GM21825 (cell line): ENCODE measurements at regions not wholly inside any gene's neighbourhood (a gene's known extent, or its start where the extent isn't known, plus 50 kb on each side); places are given as distances from the start of the nearest gene placed in this dataset.
"Not testable (repeated sequence)": the region's sequence is repeated elsewhere in the genome, so short reads cannot be mapped to it uniquely, and the experiment has no call there.

Source experiments
- ATAC-seq: cut with Tn5 transposase; IDR thresholded peaks from one replicate; pipeline ENCODE4 v1.9.1; 2021; ENCODE audit warnings: mild to moderate bottlenecking, moderate library complexity; ENCODE audit not compliant: unreplicated experiment

DNA sequence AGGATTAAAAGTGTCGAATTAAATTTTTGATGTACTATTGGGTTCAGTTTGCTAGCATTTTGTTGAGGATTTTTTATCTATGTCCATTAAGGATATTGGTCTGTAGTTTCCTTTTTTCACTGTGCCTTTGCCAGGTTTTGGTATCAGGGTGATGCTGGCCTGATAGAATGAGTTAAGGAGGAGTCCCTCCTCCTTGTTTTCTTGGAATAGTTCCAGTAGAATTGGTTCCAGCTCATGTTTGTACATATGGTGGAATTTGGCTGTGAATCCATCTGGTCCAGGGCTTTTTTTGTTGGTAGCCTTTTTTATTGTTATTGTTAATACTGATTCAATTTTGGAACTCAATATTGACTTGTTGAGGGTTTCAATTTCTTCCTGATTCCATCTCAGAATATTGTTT, 141.8 kb downstream of the SIM1 start:
- no peak for ATAC-seq

DNA sequence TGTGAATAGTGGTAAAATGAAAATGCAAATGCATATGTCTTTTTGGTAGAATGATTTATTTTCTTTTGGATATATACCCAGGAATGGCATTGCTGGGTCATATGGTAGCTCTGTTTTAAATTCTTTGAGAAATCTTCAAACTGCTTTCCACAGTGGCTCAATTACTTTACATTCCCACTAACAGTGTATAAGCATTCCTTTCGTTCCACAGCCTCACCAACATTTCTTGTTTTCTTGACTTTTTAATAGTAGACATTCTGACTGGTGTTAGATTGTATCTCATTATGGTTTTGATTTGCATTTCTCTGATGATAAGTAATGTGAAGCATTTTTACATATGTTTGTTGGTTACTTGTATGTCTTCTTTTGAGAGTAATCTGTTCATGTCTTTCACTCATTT, 144.0 kb downstream of the SIM1 start:
- no peak for ATAC-seq

DNA sequence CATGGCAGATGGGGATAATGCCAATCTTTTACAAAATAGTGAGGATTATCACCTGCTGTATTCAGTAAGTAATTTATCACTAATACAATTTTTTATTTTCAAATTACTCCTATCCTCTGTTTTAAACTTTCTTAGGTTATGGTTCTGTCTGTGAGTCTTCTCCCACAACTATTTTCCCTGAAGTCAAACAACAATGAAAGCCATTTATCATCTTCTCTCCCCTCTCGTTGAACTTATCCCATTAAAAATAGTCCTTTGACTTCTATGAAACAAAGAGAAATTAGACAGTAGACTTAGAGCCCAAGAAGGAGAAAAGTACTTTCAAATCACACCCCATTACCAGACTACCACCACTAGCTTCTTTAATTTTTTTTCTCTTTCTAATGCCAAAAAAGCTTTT, 147.7 kb downstream of the SIM1 start:
- ATAC-seq, result no peak

DNA sequence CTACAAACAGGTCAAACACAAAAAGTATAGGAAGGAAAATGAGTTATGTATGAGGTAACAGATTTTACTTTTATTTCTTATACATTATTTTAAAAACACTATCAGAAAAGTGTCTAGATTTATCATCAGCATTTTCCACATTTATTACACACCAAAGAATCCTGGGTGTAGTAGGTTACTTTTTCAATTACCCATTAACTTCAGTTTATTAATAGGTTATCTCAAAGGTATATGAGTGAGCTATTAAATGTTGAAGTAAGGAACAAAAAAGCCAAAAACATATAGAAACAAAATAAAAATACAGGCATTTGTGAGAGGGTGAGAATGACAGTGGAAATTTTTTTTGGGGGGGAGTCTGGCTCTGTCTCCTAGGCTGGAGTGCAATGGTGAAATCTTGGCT, 150.5 kb downstream of the SIM1 start:
- no peak for ATAC-seq

DNA sequence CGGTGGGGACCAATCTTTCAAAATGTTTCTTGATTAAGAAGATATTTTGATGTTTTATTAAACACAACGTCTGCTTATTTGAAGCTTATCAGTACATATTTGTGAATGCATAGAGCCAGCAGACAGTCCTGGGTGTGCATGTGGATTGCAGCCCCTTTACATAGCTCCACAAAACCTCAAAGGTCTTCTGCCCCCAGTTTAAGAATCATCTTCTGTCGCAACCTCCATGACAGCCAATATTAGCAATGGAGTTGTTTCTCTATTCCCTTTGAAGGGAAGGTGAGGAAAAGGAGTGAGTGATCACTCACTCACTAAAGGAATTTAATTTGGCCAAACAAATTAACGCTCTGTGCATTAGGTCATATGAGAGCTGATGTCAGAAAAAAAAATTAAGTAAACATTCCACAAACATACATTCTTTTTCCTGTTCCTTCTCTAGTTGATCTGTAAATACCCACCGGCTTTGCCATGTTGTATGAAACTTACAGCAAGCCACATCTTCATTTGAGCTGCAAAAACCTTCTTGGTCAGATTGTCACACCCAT, 152.9 kb downstream of the SIM1 start:
- no peak for ATAC-seq

DNA sequence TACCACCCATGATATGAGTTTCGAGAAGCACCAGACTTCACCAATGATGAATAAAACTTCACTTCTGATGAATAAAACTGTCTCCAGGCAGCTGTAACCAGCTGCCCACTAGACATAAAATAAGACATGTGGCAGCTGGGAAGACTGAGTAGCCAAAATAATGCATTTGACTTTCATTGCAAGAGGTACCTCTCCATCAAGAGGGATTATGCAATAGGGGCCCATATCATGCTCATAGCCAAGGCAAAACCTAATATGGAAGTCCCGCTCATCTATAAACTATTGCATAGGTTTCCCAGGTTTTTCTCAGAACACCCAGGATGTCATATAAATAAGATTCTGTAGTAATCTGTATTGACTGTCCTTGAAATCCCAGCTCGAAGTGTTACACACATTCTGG, 155.5 kb downstream of the SIM1 start:
- no peak for ATAC-seq

DNA sequence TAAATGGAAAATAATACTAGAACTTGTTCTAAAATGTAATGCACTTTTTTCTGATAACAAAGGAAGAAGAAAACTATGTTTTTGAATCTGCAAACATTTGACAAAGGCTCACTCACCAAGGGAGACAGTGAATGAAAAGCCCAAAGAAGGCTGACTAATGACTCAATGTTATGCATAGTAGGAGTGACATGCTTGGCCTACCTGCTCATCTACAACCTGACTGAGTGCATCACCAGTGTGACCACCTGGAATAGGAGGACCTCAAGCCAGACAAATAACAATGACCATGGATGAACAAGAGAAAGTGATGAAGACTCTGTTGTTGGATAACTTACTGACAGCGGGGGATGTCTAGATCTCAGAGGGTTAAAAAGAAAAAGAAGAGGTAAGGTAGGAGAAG, 157.2 kb downstream of the SIM1 start:
- no peak for ATAC-seq

DNA sequence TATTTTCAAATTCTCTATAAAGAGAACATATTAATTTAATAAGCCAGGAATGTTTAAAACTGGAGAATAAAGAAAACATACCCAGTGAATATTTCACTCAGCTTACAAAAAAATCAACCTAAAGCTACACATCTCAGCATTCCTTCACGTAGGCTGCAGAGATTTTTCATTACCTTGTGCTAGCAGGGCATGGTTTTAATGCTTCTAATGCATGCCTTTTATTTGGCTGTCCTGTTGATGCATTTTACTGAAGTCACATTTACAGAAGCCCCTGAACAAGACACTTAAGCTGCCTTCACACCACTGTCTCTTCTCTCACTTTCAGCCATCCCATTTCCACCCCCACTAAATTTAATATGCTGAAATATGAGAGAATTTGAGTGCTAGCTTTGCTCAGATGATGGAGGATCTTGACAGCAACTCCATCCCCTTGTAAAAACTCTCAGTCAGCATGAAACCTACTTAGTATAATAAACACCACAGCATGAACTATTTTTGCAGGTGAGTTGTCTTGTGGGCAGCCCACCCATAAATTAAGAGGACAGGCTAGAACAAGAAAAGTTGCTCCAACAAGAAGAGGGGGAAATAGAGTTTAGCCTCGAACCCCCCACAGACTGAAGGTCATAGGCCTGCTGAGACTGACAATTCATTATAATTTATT, 159.4 kb downstream of the SIM1 start:
- ATAC-seq, result no peak

DNA sequence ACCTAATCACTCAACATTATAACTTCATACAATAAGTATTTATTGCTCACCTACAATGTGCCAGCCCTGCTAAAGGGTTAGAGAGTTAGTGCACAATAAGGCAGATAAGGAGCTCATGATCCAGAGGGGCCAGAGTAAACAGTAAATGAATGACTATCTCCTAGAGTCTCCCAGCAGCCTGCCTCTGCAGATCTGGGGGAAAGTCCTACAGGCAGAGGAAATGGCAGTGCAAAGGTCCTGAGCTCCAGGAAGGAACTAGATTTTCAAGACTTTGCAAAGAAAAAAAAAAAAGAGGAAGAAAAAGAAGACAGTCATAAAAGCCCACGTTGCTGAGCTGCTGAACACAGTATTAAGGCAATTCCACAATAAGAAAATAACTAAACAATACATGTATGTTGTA, 160.1 kb downstream of the SIM1 start:
- ATAC-seq, result no peak

DNA sequence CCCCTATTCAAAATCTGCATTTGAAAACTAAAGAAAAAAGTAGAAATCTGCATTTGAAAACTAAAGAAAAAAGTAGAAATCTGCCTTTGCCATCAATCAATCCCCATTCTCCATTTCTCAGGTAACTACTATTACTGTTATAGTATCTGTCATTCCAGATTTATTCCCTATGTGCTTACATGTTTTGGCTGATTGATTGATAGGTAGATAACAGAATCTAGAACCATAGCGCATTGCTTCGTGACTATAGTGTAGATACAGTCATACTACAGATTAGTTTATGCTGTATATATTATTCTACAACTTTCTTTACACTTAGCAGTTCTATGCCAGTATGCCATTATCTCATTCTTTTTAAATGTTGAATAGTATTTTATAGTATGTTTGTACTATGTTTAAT, 163.0 kb downstream of the SIM1 start:
- ATAC-seq, result no peak

DNA sequence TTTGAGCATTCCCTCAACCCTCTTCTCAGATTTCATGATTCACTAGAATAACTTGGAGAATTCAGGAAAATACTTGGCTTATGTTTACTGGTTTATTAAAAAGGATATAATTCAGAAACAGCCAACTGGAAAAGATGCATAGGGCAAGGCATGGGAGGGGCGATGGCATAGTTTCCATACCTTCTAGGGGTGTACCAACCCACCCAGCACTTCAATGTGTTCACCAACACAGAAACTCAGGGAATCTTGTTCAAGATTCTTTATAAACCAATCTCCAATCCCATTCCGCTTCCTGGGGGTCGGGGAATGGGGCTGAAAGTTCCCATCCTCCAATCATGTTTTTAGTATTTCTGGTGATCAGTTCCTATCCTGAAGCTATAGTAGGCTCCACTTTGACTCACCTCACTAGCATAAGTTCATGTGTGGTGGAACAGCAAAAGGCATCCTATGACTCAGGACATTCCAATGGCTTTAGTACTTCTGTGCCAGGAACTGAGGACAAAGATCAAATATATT, 164.4 kb downstream of the SIM1 start:
- no peak for ATAC-seq

DNA sequence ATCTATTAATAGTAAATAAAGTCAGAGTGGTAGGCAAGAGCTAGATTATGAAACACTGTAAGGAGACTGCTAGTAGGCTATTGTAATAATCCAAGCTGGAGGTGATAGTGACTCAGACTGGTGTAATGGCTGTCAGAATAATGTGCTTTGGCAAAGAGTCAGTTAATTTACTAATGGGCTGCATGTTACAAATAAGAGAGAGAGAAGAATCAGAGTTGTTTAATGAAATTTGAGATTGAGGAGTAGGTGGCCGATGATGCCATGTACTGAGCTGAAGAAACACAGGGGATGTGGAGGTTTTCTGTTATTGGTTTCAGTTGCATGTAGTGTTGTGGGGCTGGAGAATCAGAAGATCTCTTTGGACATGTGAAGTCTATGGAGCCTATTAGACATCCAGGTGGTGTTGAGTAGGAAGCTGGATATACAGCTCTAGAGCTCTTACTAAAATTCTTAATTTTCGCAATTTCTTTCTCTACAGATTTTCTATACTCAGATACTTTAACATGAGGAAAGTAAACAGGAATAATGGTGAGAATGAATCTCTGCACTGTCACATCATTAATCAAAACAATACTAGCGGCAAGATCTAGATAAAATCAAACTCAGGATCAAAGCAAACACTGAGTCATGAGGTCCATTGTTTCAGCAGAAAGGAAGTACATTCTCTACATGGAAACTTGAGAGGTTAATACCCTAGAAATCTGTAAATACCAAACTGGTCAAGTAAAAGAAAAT, 167.7 kb downstream of the SIM1 start:
- ATAC-seq, result no peak

DNA sequence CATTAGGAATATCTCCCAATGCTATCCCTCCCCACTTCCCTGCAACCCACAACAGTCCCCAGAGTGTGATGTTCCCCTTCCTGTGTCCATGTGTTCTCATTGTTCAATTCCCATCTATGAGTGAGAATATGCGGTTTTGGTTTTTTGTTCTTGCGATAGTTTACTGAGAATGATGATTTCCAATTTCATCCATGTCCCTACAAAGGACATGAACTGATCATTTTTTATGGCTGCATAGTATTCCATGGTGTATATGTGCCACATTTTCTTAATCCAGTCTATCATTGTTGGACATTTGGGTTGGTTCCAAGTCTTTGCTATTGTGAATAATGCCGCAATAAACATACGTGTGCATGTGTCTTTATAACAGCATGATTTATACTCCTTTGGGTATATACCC, 169.5 kb downstream of the SIM1 start:
- ATAC-seq, result not testable (repeated sequence)

DNA sequence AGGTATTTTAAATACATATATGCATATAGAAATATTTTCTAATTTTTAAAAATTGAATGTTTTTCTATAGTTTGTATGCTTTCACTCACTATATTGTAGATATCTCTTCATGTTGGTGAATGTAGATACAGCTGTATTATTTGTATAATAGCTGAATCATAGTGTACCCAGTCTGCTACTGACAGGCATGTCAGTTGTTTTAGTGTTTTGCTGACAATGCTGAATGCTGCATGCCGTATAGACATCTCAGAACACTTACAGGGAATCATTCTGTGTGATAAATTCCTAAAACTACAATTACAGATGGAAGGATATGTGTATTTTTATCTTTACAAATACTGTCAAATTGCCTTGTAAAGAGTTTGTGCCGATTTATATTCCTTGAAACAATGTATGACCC, 175.4 kb downstream of the SIM1 start:
- ATAC-seq, result no peak

DNA sequence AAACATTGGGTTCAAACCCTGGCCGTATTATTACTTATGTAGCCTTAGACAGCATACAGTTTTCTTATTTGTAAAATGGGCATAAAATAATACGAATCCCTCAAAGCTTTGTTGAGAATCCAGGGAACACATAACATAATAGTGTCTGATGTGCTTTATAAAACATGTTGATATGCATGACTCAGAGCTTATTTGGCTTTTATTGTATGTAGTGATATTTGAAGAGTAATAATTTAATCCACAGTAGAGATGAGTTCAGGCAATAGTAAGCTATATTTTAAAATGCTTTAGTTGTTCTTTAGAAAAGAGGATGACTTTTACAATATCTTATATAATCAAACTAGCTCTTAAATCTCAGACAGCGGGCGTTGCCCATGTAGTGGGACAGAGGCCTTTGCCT, 176.4 kb downstream of the SIM1 start:
- no peak for ATAC-seq

DNA sequence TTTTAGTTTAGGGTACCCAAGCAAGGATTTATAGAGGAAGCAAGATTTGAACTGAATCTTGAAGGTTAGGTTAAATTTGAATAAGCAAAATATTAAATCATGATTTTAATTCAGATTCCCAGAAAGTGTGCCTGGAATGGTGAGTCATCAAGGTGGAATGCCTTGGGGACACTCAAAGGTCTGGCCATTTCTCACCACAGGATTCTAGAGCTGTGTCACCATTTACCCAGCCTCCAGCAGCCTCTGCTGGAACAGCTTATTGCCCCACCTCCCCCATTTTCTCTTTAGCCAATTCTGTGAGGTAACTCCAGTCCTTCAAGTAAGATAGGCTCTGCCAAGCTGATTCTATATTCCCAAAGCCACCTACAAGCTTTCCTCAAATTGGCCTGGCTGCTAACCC, 181.4 kb downstream of the SIM1 start:
- no peak for ATAC-seq

DNA sequence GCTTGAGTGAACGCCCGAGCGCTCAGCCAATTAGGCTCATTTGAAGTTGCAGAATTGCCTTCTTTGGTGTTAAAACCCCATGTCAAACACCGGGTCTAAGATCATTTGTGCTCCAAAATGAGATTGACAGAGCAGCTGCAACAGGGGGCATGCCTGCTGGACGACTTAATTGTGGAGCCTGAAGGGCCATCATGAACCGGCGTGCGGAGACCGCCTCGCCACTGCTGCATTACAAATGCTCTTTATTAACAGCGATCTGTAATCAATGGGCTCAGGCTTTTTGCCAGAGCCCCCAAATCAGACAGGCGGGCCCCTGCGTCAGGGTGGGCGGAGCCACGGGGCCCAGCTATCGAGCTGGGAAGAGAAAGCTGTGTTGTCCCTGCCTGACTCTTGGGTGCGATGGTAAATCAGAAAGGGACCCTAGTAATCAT, 183.2 kb downstream of the SIM1 start:
- no peak for ATAC-seq

DNA sequence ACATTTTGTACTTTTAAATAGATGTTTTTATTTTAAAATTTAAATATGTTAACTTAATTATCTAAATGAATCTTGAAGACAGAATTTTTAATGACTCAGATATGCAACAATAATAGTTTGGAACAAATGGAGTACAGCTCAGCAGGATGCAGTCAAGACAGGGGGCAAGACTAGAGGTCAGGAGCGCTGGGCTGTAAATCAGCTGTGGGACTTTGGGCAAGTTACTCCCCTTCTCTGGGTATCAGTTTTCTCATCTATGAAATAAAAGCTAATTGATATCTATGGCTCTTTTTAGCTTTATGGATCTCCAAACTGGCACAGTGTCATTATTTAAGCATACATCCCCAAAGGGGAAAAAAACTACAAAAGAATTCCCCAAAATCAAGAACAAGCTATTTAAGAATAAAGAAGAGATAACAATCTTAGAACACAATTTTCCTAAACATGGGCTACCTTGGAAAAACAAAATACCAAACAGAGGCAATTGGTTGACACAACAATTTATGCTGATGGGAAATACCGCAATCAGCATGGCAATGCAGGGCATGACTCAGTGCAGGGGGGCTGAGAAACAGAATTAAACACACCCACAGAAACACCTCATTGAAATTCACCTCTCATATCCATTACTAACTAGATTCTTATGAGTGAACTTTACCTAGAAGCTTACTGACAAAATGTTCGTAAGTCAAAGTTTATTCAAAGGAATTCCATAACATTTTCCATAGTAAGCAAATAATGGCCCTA, 188.2 kb downstream of the SIM1 start:
- ATAC-seq, result no peak

DNA sequence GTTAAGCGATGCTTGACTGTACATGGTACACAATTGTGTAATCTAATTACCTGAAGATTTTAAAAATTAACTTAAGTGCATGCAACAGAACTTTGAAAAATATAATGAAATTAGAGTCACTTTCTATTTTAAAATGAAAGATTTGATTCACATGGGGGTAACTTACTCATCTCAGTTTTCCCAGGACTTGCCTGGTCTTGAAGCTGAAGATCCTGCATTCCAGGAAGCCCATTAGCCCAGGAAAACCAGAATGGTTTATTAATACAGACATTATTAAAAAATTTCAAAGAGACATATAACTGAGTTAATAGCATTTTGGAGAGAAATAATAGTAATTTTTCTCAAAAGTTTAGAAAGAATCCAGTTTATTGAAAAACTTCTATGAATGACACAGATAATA, 190.6 kb downstream of the SIM1 start:
- ATAC-seq, result no peak

DNA sequence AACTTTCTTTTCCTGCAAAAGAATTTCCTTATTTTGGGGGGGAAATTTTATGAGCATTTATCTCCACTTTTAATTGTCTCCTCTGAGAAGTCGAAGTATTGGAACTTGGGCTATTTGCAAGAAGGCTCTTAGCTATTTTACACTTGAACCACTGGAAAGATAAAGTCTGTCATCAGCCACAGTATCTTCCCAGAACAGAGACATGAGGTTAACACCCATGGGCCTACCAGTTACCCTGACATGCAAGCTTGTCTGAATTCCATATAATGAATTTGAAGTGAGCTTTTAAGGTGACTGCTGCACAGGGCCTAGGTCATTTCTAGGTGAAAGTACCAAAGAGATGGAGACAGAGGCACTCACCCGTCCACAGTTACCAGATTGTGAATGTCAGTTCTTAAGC, 193.1 kb downstream of the SIM1 start:
- no peak for ATAC-seq

DNA sequence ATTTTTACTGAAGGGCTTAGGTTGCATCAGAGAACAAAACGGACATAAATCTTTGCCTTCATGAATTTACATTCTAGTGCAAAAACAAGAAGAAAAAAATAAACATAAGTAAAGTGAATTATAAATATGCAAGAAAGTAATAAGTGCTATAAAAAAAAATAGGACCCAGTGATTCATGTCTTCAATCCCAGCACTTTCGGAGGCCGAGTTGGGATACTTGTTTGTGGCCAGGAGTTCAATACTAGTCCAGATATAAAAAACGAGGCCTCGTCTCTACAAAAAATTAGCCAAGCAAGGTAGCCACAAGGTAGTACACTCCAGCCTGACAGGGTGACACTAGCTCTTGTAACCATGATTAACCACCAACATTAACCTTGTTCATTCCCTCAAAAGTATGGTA, 193.5 kb downstream of the SIM1 start:
- no peak for ATAC-seq

DNA sequence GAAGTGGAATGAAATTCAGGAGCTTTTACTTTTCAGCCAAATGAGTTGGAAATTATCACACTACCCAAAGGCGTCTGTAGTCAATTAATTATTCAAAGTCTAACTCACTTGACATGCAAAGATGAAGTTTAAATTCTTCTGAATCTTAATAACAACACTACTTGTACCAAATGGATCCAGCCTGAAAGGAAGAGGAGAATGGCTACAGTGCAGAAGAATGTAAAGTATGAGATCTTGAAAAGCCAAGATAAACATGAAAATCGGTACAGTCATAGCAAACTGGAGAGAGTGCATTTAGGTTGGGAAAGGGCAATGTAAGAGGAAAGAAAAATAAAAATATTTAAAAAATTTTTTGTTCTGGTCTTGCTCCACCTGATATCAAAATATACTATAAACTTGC, 195.5 kb downstream of the SIM1 start:
- ATAC-seq, result no peak
